ENCODE measurements at regions not wholly inside any gene's neighbourhood (a gene's known extent, or its start where the extent isn't known, plus 50 kb on each side); places are given as distances from the start of the nearest gene placed in this dataset.
"Not testable (repeated sequence)": the region's sequence is repeated elsewhere in the genome, so short reads cannot be mapped to it uniquely, and the experiment has no call there.

DNA sequence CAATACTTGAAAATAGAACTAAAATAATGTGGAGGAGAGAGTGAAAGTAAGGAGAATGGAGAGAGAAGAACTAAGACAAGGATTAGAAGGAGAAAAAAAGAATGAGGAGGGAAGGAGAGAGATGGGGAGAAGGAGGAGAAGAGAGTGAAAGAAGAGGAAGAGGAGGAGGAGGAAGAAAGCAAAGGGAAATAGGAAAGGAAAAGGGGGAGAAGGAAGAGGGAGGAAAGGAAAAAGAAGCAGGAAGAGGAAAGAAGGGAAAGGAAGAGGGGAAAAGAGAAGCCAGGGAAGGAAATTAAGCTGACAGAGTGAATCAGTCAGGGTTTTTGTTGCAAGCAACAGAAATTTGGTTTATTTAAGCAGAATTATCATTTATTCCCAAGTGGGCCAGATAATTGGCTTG is 241.7 kb upstream of the P2RY1 start:
- DNase-seq (ENCODE audit: extremely low read depth, low read depth), result no peak
- TF ChIP-seq, protein P1, sequence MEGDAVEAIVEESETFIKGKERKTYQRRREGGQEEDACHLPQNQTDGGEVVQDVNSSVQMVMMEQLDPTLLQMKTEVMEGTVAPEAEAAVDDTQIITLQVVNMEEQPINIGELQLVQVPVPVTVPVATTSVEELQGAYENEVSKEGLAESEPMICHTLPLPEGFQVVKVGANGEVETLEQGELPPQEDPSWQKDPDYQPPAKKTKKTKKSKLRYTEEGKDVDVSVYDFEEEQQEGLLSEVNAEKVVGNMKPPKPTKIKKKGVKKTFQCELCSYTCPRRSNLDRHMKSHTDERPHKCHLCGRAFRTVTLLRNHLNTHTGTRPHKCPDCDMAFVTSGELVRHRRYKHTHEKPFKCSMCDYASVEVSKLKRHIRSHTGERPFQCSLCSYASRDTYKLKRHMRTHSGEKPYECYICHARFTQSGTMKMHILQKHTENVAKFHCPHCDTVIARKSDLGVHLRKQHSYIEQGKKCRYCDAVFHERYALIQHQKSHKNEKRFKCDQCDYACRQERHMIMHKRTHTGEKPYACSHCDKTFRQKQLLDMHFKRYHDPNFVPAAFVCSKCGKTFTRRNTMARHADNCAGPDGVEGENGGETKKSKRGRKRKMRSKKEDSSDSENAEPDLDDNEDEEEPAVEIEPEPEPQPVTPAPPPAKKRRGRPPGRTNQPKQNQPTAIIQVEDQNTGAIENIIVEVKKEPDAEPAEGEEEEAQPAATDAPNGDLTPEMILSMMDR (IDR thresholded peaks at IDR 0.05; ENCODE audit: low read depth, low read length), result no peak

- DNase-seq (ENCODE audit: extremely low read depth, low read depth), result no peak
Observed at GRCh38 chr3:152595975-152596821, 238.7 kb upstream of the P2RY1 start.

GRCh38 chr3:152596832-152597231 is 238.1 kb upstream of the P2RY1 start:
- DNase-seq (ENCODE audit: extremely low read depth, low read depth), result not testable (repeated sequence)

More at GRCh38 chr3:152595975-152596821, 238.7 kb upstream of the P2RY1 start:
- TF ChIP-seq, protein P1 (IDR thresholded peaks at IDR 0.05; ENCODE audit: low read depth, low read length), result no peak

- no peak for DNase-seq (ENCODE audit: extremely low read depth, low read depth)
- TF ChIP-seq, protein P1 (IDR thresholded peaks at IDR 0.05; ENCODE audit: low read depth, low read length), result no peak
Observed at GRCh38 chr3:152606146-152606545, 228.8 kb upstream of the P2RY1 start.

DNA sequence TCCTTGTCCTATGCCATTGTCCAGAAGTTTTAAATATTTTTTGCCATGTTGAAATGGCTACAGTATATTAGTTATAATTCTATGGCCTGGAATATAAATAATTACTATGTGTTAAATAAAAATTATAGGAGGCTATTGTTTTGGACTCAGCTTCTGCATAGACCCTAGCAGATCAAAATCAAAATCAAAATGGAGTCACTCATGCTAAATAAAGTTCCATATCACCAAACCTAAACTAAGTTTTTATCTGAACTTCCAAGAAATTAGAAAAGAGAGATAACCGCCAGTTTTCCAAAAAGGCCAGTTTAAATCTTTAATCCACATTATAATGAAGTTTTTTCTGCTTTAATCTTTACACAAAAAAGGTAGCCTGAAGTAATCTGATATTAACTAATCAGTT is 227.8 kb upstream of the P2RY1 start:
- no peak for DNase-seq (ENCODE audit: extremely low read depth, low read depth)
- TF ChIP-seq, protein P1 (IDR thresholded peaks at IDR 0.05; ENCODE audit: low read depth, low read length), result no peak

- TF ChIP-seq, protein P1 (IDR thresholded peaks at IDR 0.05; ENCODE audit: low read depth, low read length), result no peak
- DNase-seq (ENCODE audit: extremely low read depth, low read depth), result no peak
Observed at GRCh38 chr3:152608696-152609594, 226.0 kb upstream of the P2RY1 start.

DNA sequence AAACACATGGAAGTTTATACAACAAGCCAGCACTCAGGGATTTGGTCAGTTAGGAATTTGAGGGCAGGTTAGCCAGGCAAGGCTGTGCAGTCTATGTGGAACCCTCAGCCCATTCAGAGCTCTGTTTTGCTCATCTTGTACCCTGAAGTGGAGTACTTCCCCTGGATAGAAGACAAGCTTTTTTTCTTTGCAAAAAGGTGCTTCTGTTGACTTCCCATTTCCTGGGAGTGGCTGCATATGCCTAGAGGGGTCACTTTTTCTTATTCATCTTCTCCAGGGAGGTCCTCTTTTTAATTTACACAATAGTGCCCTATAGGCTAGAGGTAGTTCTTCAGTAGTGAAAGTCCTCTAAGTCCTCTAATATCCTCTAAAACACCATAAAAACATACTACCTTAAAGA is 225.0 kb upstream of the P2RY1 start:
- DNase-seq (ENCODE audit: extremely low read depth, low read depth), result no peak
- TF ChIP-seq, protein P1 (IDR thresholded peaks at IDR 0.05; ENCODE audit: low read depth, low read length), result no peak

Measured in AG09319 (cell line).